ENCODE measurements at regions not wholly inside any gene's neighbourhood (a gene's known extent, or its start where the extent isn't known, plus 50 kb on each side); places are given as distances from the start of the nearest gene placed in this dataset.

- WGBS = 94% methylated on average over 4 of the region's 4 CpGs
- no peak overlapping the region for H3K27ac ChIP-seq
- H3K27me3 ChIP-seq = no peaks in the 10 kb centered on the region
- H3K4me3 ChIP-seq = no peak overlapping the region
- H3K9me3 ChIP-seq = no peaks in the 10 kb centered on the region
- DNase-seq (ENCODE audit: low spot score in 2 of 2) = no peak
- H3K4me1 ChIP-seq = no peaks in the 10 kb centered on the region
- no peak for TF ChIP-seq POLR2A (IDR thresholded peaks at IDR 0.05)
- TF ChIP-seq POLR2AphosphoS5 (IDR thresholded peaks at IDR 0.05) = no peak
- TF ChIP-seq CTCF (IDR thresholded peaks at IDR 0.05) = no peak
- TF ChIP-seq EP300 (IDR thresholded peaks at IDR 0.05) = no peak
- H3K36me3 ChIP-seq = no peaks in the 10 kb centered on the region
These were observed 394.8 kb downstream of the CSNK1G3 start for GRCh38 chr5:123906698-123907295.

GRCh38 chr5:123885081-123885480 lies 373.1 kb downstream of the CSNK1G3 start:
- H3K27ac ChIP-seq = no peak overlapping the region
- H3K4me1 ChIP-seq = peaks cover 14% of the 10 kb centered on the region
- whole genome bisulfite sequencing = 89% methylated on average over 1 of the region's 1 CpG
- no peak overlapping the region for H3K4me3 ChIP-seq
- DNase-seq (ENCODE audit: low spot score in 2 of 2) = no peak
- TF ChIP-seq CTCF (IDR thresholded peaks at IDR 0.05) (no peak), EP300 (IDR thresholded peaks at IDR 0.05) (no peak), POLR2A (IDR thresholded peaks at IDR 0.05) (no peak), POLR2AphosphoS5 (IDR thresholded peaks at IDR 0.05) (no peak)
- no peaks in the 10 kb centered on the region for H3K9me3 ChIP-seq
- H3K36me3 ChIP-seq = no peaks in the 10 kb centered on the region
- H3K27me3 ChIP-seq = no peaks in the 10 kb centered on the region

GRCh38 chr5:123882965-123883345 lies 371.0 kb downstream of the CSNK1G3 start:
- Histone ChIP-seq H3K4me3 (no peak overlapping the region), H3K9me3 (no peaks in the 10 kb centered on the region), H3K4me1 (peaks cover 14% of the 10 kb centered on the region), H3K27me3 (no peaks in the 10 kb centered on the region), H3K36me3 (no peaks in the 10 kb centered on the region), H3K27ac (no peak overlapping the region)
- TF ChIP-seq POLR2AphosphoS5 (IDR thresholded peaks at IDR 0.05) (no peak), CTCF (IDR thresholded peaks at IDR 0.05) (no peak), POLR2A (IDR thresholded peaks at IDR 0.05) (no peak), EP300 (IDR thresholded peaks at IDR 0.05) (no peak)
- WGBS = 40% methylated on average over 2 of the region's 2 CpGs
- DNase-seq (ENCODE audit: low spot score in 2 of 2) = no peak

GRCh38 chr5:123882319-123882964 lies 370.5 kb downstream of the CSNK1G3 start:
- Histone ChIP-seq H3K27ac (no peak overlapping the region), H3K4me3 (no peak overlapping the region), H3K9me3 (no peaks in the 10 kb centered on the region), H3K4me1 (peaks cover 14% of the 10 kb centered on the region), H3K36me3 (no peaks in the 10 kb centered on the region), H3K27me3 (no peaks in the 10 kb centered on the region)
- DNase-seq (ENCODE audit: low spot score in 2 of 2) = no peak
- TF ChIP-seq POLR2A (IDR thresholded peaks at IDR 0.05) (no peak), POLR2AphosphoS5 (IDR thresholded peaks at IDR 0.05) (no peak), CTCF (IDR thresholded peaks at IDR 0.05) (no peak), EP300 (IDR thresholded peaks at IDR 0.05) (no peak)
- 66% methylated on average over 5 of the region's 5 CpGs for WGBS

GRCh38 chr5:123881759-123882244 lies 369.8 kb downstream of the CSNK1G3 start:
- no peak overlapping the region for H3K27ac ChIP-seq
- TF ChIP-seq CTCF (IDR thresholded peaks at IDR 0.05) (no peak), POLR2AphosphoS5 (IDR thresholded peaks at IDR 0.05) (no peak), EP300 (IDR thresholded peaks at IDR 0.05) (no peak)
- 24% methylated on average over 6 of the region's 6 CpGs for WGBS

More at GRCh38 chr5:123881759-123882244, 369.8 kb downstream of the CSNK1G3 start:
- Histone ChIP-seq H3K4me3 (no peak overlapping the region), H3K27me3 (no peaks in the 10 kb centered on the region), H3K9me3 (no peaks in the 10 kb centered on the region), H3K4me1 (peaks cover 14% of the 10 kb centered on the region), H3K36me3 (no peaks in the 10 kb centered on the region)
- DNase-seq (ENCODE audit: low spot score in 2 of 2) = no peak
